Liver (tissue), 8 donors: ENCODE measurements at regions not wholly inside any gene's neighbourhood (a gene's known extent, or its start where the extent isn't known, plus 50 kb on each side); places are given as distances from the start of the nearest gene placed in this dataset.

Source experiments
- DNase-seq: peaks from one replicate; pipeline ENCODE4 v3.0.0-alpha.2; 2017; ENCODE audit warnings: low spot score
- H3K27ac ChIP-seq, 2 donors: one replicate each; pipeline ENCODE4 v1.7.0; 2013; ENCODE audit warnings: inconsistent platforms in 2 of 2, low read length in 2 of 2, control low read depth in 1 of 2, low read depth in 1 of 2, mild to moderate bottlenecking in 1 of 2
- H3K27me3 ChIP-seq, 4 donors: one replicate each; pipeline versions ENCODE4 v1.6.1 to v1.7.0; 2013; ENCODE audit warnings: low read length in 3 of 4, inconsistent platforms in 1 of 4, mild to moderate bottlenecking in 1 of 4, moderate library complexity in 1 of 4; ENCODE audit not compliant: control insufficient read depth in 4 of 4, insufficient read depth in 4 of 4
- H3K36me3 ChIP-seq, 4 donors: one replicate each; pipeline versions ENCODE4 v1.6.1 to v1.7.0; 2013; ENCODE audit warnings: low read length in 3 of 4, mild to moderate bottlenecking in 3 of 4, low read depth in 1 of 4, moderate library complexity in 1 of 4; ENCODE audit not compliant: control insufficient read depth in 4 of 4, insufficient read depth in 3 of 4
- H3K4me1 ChIP-seq, 4 donors: one replicate each; pipeline versions ENCODE4 v1.6.1 to v1.7.0; 2013; ENCODE audit warnings: low read length in 3 of 4, mild to moderate bottlenecking in 3 of 4, moderate library complexity in 1 of 4; ENCODE audit not compliant: control insufficient read depth in 4 of 4, insufficient read depth in 4 of 4
- H3K4me3 ChIP-seq, 3 donors: one replicate each; pipeline versions ENCODE4 v1.6.1 to v1.7.0; 2013; ENCODE audit warnings: low read length in 3 of 3, control low read depth in 1 of 3, low read depth in 1 of 3, mild to moderate bottlenecking in 1 of 3
- H3K9ac ChIP-seq, 2 donors: one replicate each; pipeline ENCODE4 v1.7.0; 2013; ENCODE audit warnings: low read length in 2 of 2, mild to moderate bottlenecking in 2 of 2, moderate library complexity in 2 of 2, control low read depth in 1 of 2, low read depth in 1 of 2
- H3K9me3 ChIP-seq, 4 donors: one replicate each; pipeline versions ENCODE4 v1.6.1 to v1.7.0; 2013; ENCODE audit warnings: low read length in 3 of 4; ENCODE audit not compliant: control insufficient read depth in 4 of 4
- ATF3 ChIP-seq: IDR thresholded peaks from 2 replicates; pipeline ENCODE4 v1.6.1; 2016; ENCODE audit warnings: antibody characterized with exemption
- CTCF ChIP-seq: fragments of 150-350 bp; IDR thresholded peaks from 2 replicates; pipeline ENCODE4 v1.5.1; 2017; ENCODE audit warnings: improper control_type of control experiment, low read depth, low read length; ENCODE audit not compliant: missing input control
- EGR1 ChIP-seq, 2 donors: IDR thresholded peaks; 2 replicates each; pipeline ENCODE4 v1.6.1; 2016 to 2018; ENCODE audit warnings: antibody characterized with exemption in 2 of 2, low read depth in 2 of 2
- FOXA1 ChIP-seq: IDR thresholded peaks from 2 replicates; pipeline ENCODE4 v1.6.1; 2016; ENCODE audit warnings: antibody characterized with exemption
- FOXA2 ChIP-seq: IDR thresholded peaks from 2 replicates; pipeline ENCODE4 v1.6.1; 2016; ENCODE audit warnings: antibody characterized with exemption
- GABPA ChIP-seq, 2 donors: IDR thresholded peaks in 1 of 2; conservative IDR thresholded peaks in 1 of 2; 2 replicates each; pipeline ENCODE4 v1.6.1; 2016; ENCODE audit warnings: antibody characterized with exemption in 2 of 2, mild to moderate bottlenecking in 1 of 2, moderate library complexity in 1 of 2
- HNF4A ChIP-seq, 2 donors: conservative IDR thresholded peaks; 2 replicates each; pipeline ENCODE4 v1.6.1; 2016; ENCODE audit warnings: antibody characterized with exemption in 2 of 2, mild to moderate bottlenecking in 2 of 2
- HNF4G ChIP-seq: IDR thresholded peaks from 2 replicates; pipeline ENCODE4 v1.6.1; 2016; ENCODE audit warnings: antibody characterized with exemption
- NR2F2 ChIP-seq: IDR thresholded peaks from 2 replicates; pipeline ENCODE4 v1.6.1; 2016; ENCODE audit warnings: antibody characterized with exemption
- REST ChIP-seq: IDR thresholded peaks from 2 replicates; pipeline ENCODE4 v1.6.1; 2016; ENCODE audit warnings: antibody characterized with exemption, mild to moderate bottlenecking
- RXRA ChIP-seq, 2 donors: IDR thresholded peaks; 2 replicates each; pipeline ENCODE4 v1.6.1; 2017 to 2018; ENCODE audit warnings: antibody characterized with exemption in 2 of 2, mild to moderate bottlenecking in 1 of 2
- SP1 ChIP-seq: IDR thresholded peaks from 2 replicates; pipeline ENCODE4 v1.6.1; 2018; ENCODE audit warnings: antibody characterized with exemption, mild to moderate bottlenecking
- TAF1 ChIP-seq: conservative IDR thresholded peaks from 2 replicates; pipeline ENCODE4 v1.6.1; 2016; ENCODE audit warnings: antibody characterized with exemption, mild to moderate bottlenecking
- YY1 ChIP-seq: IDR thresholded peaks from 2 replicates; pipeline ENCODE4 v1.6.1; 2016; ENCODE audit warnings: antibody characterized with exemption, mild to moderate bottlenecking
- WGBS: extraction: QIAGEN DNeasy Blood & Tissue Kit; methylation state at CpG from one replicate; pipeline ENCODE4 v1.1.7; 2013; 5-methylcytosine and 5-hydroxymethylcytosine counted together
- donor health status: healthy.
- donor health status: healthy.
- donor health status: healthy.
- donor health status: healthy.
- donor health status: healthy.

GRCh38 chr12:105654606-105655005 lies 324.1 kb downstream of the C12orf75 start:
- no peaks in the 10 kb centered on the region for H3K9me3 ChIP-seq
- H3K27ac ChIP-seq, result no peak overlapping the region
- no peak overlapping the region for H3K9ac ChIP-seq
- WGBS, result 71% methylated on average over 1 of the region's 1 CpG
- DNase-seq, result no peak
- TF ChIP-seq HNF4A (conservative IDR thresholded peaks at IDR 0.05) (no peak), ATF3 (no peak), FOXA1 (no peak), NR2F2 (no peak), REST (no peak), CTCF (no peak), FOXA2 (no peak), TAF1 (no peak)
- no peaks in the 10 kb centered on the region for H3K27me3 ChIP-seq
- no peak overlapping the region for H3K4me3 ChIP-seq
- no peaks in the 10 kb centered on the region for H3K4me1 ChIP-seq
- no peaks in the 10 kb centered on the region for H3K36me3 ChIP-seq

- H3K27me3 ChIP-seq, result no peaks in the 10 kb centered on the region
- no peak overlapping the region for H3K27ac ChIP-seq
- no peaks in the 10 kb centered on the region for H3K9me3 ChIP-seq
These were observed 327.9 kb downstream of the C12orf75 start for GRCh38 chr12:105658389-105658788.

More at GRCh38 chr12:105658389-105658788, 327.9 kb downstream of the C12orf75 start:
- Histone ChIP-seq H3K36me3 (no peaks in the 10 kb centered on the region), H3K4me3 (no peak overlapping the region), H3K9ac (no peak overlapping the region), H3K4me1 (no peaks in the 10 kb centered on the region)
- TF ChIP-seq HNF4A (conservative IDR thresholded peaks at IDR 0.05) (no peak), HNF4G (no peak), REST (no peak), RXRA (IDR thresholded peaks at IDR 0.05) (no peak), SP1 (no peak), EGR1 (IDR thresholded peaks at IDR 0.05; ENCODE audit: low read depth in 2 of 2) (no peak), FOXA2 (no peak), YY1 (no peak), ATF3 (no peak), CTCF (no peak), GABPA (IDR thresholded peaks at IDR 0.05 in 1 of 2, conservative IDR thresholded peaks at IDR 0.05 in 1 of 2) (no peak), NR2F2 (no peak)
- 69% methylated on average over 2 of the region's 2 CpGs for WGBS
- DNase-seq, result no peak
